Gastroesophageal sphincter (tissue), 3 donors: ENCODE measurements at regions not wholly inside any gene's neighbourhood (a gene's known extent, or its start where the extent isn't known, plus 50 kb on each side); places are given as distances from the start of the nearest gene placed in this dataset.

Source experiments
- CTCF ChIP-seq, 4 experiments: fragments of 200-600 bp in 2 of 4; fragments of 450-650 bp in 2 of 4; sonication (generic) in 1 of 4; IDR thresholded peaks; one replicate each; pipeline ENCODE4 v1.5.1; 2017 to 2019; ENCODE audit warnings: antibody characterized with exemption in 4 of 4, mild to moderate bottlenecking in 2 of 4, moderate library complexity in 2 of 4
- EP300 ChIP-seq: sonication (generic); formaldehyde crosslinking; IDR thresholded peaks from one replicate; pipeline ENCODE4 v1.6.1; 2017; ENCODE audit warnings: antibody characterized with exemption, mild to moderate bottlenecking

- TF ChIP-seq CTCF (IDR thresholded peaks at IDR 0.05): no peak
- no peak for TF ChIP-seq EP300
Observed at GRCh38 chr3:182603501-182603900, 189.8 kb upstream of the ATP11B start.
